Tibial artery (tissue), 4 donors: ENCODE measurements at regions not wholly inside any gene's neighbourhood (a gene's known extent, or its start where the extent isn't known, plus 50 kb on each side); places are given as distances from the start of the nearest gene placed in this dataset.

Experiments used
- DNase-seq, 2 donors: peaks; one replicate each; pipeline ENCODE4 v3.0.0-alpha.2; 2019
- H3K27ac ChIP-seq, 2 donors: fragments of 200-600 bp; sonication (generic) in 1 of 2; 1 replicate in 1 of 2; 2 replicates in 1 of 2; pipeline ENCODE4 v1.5.1; 2018 to 2019; ENCODE audit warnings: mild to moderate bottlenecking in 1 of 2
- H3K27me3 ChIP-seq, 2 donors: fragments of 200-600 bp; sonication (generic) in 1 of 2; one replicate each; pipeline versions ENCODE4 v1.5.1 to v1.6.0; 2016 to 2019
- H3K36me3 ChIP-seq, 3 donors: fragments of 200-600 bp; sonication (generic) in 2 of 3; one replicate each; pipeline ENCODE4 v1.5.1; 2016 to 2019; ENCODE audit warnings: mild to moderate bottlenecking in 2 of 3
- H3K4me1 ChIP-seq, 4 donors: fragments of 200-600 bp; sonication (generic) in 2 of 4; 1 replicate in 3 of 4; 2 replicates in 1 of 4; pipeline ENCODE4 v1.5.1; 2016 to 2019
- H3K4me3 ChIP-seq, 2 donors: fragments of 200-600 bp; sonication (generic) in 1 of 2; 1 replicate in 1 of 2; 2 replicates in 1 of 2; pipeline ENCODE4 v1.5.1; 2018 to 2019; ENCODE audit warnings: mild to moderate bottlenecking in 2 of 2
- H3K9me3 ChIP-seq, 3 donors: fragments of 200-600 bp; sonication (generic) in 1 of 3; one replicate each; pipeline ENCODE4 v1.5.1; 2016 to 2019
- intact Hi-C: fragments of 100-400 bp; cut with DNase I; formaldehyde crosslinking; loops from one replicate; pipeline ENCODE4 v1.15.0; 2023; ENCODE audit warnings: low total_unique reads
- TF ChIP-seq, protein P1 (sequence below), 2 experiments: fragments of 200-600 bp in 1 of 2; fragments of 450-650 bp in 1 of 2; IDR thresholded peaks; one replicate each; pipeline ENCODE4 v1.5.1; 2017 to 2019; ENCODE audit warnings: antibody characterized with exemption in 2 of 2, mild to moderate bottlenecking in 1 of 2, moderate library complexity in 1 of 2

GRCh38 chr6:15970517-15970916 is 158.4 kb upstream of the MYLIP start:
- H3K9me3 ChIP-seq = no peaks in the 10 kb centered on the region
- intact Hi-C loops = no loop called here
- H3K36me3 ChIP-seq = no peaks in the 10 kb centered on the region
- no peak overlapping the region for H3K4me3 ChIP-seq
- H3K27me3 ChIP-seq = no peaks in the 10 kb centered on the region
- TF ChIP-seq, protein P1, sequence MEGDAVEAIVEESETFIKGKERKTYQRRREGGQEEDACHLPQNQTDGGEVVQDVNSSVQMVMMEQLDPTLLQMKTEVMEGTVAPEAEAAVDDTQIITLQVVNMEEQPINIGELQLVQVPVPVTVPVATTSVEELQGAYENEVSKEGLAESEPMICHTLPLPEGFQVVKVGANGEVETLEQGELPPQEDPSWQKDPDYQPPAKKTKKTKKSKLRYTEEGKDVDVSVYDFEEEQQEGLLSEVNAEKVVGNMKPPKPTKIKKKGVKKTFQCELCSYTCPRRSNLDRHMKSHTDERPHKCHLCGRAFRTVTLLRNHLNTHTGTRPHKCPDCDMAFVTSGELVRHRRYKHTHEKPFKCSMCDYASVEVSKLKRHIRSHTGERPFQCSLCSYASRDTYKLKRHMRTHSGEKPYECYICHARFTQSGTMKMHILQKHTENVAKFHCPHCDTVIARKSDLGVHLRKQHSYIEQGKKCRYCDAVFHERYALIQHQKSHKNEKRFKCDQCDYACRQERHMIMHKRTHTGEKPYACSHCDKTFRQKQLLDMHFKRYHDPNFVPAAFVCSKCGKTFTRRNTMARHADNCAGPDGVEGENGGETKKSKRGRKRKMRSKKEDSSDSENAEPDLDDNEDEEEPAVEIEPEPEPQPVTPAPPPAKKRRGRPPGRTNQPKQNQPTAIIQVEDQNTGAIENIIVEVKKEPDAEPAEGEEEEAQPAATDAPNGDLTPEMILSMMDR (IDR thresholded peaks at IDR 0.05) = no peak
- no peak overlapping the region for H3K27ac ChIP-seq
- no peaks in the 10 kb centered on the region for H3K4me1 ChIP-seq
- no peak for DNase-seq

GRCh38 chr6:15969236-15969778 is 159.6 kb upstream of the MYLIP start:
- intact Hi-C loops = no loop called here
- TF ChIP-seq, protein P1 (IDR thresholded peaks at IDR 0.05) = no peak
- H3K9me3 ChIP-seq = no peaks in the 10 kb centered on the region
- no peak overlapping the region for H3K4me3 ChIP-seq
- no peaks in the 10 kb centered on the region for H3K27me3 ChIP-seq
- DNase-seq = no peak
- no peak overlapping the region for H3K27ac ChIP-seq
- no peaks in the 10 kb centered on the region for H3K36me3 ChIP-seq
- H3K4me1 ChIP-seq = no peaks in the 10 kb centered on the region

DNA sequence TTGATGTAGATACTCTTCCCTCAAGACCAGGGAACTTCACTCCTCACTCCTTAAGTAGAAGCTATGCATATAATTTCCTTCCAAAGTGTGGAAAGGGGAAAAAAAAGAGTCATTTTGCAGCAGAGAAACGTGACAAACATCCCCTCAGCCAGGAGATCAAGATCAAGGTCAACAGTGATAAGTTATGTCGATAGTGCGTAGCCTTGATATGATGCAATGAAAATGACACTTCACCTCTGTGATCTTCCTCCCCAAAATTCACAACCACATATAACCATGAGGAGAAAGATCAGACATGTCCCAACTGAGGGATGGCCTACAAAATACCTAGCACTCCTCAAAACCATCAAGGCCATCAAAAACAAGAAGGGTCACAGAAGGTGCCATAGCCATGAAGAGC is 160.4 kb upstream of the MYLIP start:
- no peak overlapping the region for H3K27ac ChIP-seq
- H3K9me3 ChIP-seq = no peaks in the 10 kb centered on the region
- H3K27me3 ChIP-seq = no peaks in the 10 kb centered on the region
- H3K4me1 ChIP-seq = no peaks in the 10 kb centered on the region
- H3K36me3 ChIP-seq = no peaks in the 10 kb centered on the region
- H3K4me3 ChIP-seq = no peak overlapping the region
- DNase-seq = no peak
- intact Hi-C loops = no loop called here
- TF ChIP-seq, protein P1 (IDR thresholded peaks at IDR 0.05) = no peak

DNA sequence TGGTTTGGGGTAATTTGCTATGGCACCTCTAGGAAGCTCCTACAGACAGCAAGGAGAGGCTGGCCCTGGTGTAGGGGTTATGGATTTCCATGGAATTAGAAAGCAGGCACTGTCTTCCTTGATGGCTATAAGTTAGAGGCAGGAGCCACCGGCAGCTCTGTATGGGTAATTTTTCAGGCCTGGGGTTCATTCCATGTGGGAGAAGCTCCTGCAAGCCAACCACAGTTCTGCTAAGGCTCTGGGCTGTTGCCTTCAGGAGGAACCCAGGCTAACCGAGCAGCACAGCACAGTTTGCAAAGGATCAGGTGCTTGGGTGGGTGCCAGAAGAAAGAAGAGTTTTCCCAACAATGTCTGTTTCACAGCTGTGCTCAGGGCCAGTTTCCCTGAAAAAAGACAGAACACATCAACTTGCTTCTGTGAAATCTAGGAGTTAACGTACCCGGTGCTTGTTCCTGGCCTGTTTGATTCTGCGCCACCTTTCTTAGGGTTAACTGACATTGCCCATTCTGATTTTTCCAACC is 162.8 kb upstream of the MYLIP start:
- Histone ChIP-seq H3K9me3 (no peaks in the 10 kb centered on the region), H3K36me3 (no peaks in the 10 kb centered on the region), H3K4me1 (no peaks in the 10 kb centered on the region), H3K4me3 (no peak overlapping the region), H3K27me3 (no peaks in the 10 kb centered on the region), H3K27ac (no peak overlapping the region)
- DNase-seq = no peak
- intact Hi-C loops = no loop called here
- TF ChIP-seq, protein P1 (IDR thresholded peaks at IDR 0.05) = no peak

DNA sequence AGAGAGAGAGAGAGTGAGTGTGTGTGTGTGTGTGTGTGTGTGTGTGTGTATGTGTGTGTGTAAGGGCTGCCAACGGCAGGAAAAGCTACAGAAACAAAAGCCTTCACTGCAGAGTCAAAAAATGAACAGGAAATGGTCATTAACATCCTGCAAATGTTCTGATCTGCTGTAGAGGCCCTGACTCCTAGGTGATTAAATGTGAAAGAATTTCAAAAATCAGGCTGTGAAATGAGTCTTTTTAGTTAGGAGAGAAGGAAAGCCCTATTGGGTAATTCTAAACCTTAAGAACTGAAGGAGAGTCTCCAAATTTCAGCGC is 166.5 kb upstream of the MYLIP start:
- no peaks in the 10 kb centered on the region for H3K36me3 ChIP-seq
- H3K4me1 ChIP-seq = no peaks in the 10 kb centered on the region
- intact Hi-C loops = no loop called here
- H3K27ac ChIP-seq = no peak overlapping the region
- H3K4me3 ChIP-seq = no peak overlapping the region
- H3K27me3 ChIP-seq = no peaks in the 10 kb centered on the region
- H3K9me3 ChIP-seq = no peaks in the 10 kb centered on the region
- TF ChIP-seq, protein P1 (IDR thresholded peaks at IDR 0.05) = no peak
- DNase-seq = no peak
